Colon (tissue), 2 donors: ENCODE measurements at regions not wholly inside any gene's neighbourhood (a gene's known extent, or its start where the extent isn't known, plus 50 kb on each side); places are given as distances from the start of the nearest gene placed in this dataset.

ENCODE experiments used
- FAIRE-seq: peaks from 2 replicates; lab custom pipeline; 2012; peaks lifted over from hg19 to GRCh38; lab: Jason Lieb, UNC
- donor health status: control.
- donor health status: control.

DNA sequence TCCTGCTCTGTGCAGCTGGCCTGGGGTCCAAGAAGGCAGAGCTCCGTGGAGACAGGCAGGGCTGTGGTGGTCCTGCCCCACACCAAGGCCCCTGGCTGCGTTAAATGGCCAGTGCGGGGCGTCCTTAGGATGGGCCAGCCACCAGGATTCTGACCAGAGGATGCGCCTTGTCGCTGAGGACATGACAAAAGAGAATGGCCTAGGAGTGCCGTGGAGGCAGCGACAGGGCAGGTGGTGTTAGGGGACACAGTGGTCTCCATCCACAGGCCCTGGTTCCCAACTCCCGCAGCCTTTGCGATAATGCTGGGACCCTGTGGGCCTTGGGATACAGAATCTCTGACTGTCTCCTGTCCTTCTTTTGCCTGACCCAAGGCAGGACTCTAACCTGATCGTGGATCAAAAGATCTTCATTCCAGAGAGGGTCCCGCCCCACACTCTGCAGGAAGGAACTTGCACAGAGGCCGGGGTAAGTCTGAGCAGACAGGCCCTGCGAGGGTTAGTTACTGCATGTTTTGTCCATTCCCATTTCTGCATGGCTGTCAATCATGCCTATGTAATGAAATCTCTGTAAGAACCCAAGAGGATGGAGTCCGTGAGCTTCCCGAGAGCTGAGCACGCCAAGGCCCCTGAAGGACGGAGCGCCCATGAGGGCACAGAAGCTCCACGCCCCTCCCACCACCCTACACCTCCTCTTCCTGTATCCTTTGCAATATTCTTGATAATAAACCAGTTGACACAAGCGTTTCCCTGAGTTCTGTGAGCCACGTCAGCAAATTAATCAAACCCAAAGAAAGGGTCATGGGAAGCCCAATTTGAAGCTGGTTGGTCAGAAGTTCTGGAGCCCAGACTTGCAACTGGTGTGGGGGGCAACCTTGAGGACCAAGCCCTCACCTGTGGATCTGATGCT, 251.5 kb upstream of the SALL3 start:
- FAIRE-seq = no peak

DNA sequence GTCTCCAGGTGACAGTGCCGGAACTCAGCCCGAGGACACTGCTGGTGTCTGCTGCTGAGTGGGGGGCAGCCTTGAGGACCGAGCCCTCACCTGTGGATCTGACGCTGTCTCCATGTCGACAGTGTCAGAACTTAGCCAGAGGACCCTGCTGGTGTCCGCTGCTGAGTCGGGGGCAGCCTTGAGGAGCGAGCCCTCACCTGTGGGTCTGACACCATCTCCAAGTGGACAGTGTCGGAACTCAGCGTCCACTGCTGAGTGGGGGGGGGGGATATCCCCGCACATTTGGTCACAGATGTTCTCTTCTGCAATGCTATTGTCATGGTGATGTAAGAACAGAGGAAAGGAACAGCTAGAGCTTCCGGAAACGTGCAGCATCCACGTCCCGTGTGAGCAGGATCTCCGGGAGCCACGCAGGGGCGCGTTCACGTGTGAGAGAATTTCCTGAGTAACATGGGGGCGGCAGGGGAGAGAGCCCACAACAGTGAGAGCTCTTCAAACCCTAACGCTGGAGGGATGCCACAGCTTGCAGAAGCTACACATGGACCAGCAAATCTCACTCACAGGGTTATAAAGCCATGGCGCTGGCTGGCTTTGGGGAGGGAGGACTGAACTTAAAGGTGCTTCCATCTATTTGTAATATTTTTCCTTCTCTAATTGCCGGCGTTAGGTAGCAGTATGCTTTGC, 250.7 kb upstream of the SALL3 start:
- no peak for FAIRE-seq

DNA sequence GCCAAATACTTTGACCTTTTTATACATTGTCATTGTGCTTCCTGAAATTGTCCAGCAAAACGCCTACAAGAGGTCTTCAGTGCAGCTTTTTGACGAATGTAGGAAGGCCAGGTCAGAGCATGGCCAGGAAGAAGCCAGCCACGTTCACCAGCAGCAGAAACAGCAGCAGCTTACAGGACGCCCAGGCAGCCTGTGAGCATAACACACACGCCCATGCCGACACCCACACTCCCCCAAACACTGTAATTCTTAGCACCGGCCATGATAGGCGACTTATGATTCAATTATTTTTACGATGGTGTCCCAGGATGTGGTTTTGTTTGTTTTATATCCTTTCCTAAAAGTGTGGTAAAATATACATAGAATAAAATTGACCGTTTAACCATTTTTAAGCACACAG, 249.1 kb upstream of the SALL3 start:
- FAIRE-seq = no peak

DNA sequence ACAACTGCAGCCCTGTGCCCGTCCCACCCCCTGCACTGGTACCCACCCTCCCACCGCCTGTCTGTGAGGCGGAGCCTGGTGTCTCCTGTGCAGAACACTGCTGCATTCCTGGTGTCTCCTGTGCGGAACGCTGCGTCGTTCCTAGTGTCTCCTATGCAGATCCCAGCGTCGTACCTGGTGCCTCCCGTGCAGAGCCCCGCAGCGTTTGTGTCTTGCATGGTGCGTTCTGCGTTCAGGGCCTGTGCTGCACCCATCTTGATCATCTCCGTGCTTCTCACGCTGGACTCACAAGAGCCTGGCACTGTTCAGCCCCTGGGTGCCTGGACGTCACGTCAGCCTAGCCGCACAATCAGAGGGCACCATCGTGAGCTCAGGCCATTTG, 248.6 kb upstream of the SALL3 start:
- no peak for FAIRE-seq

DNA sequence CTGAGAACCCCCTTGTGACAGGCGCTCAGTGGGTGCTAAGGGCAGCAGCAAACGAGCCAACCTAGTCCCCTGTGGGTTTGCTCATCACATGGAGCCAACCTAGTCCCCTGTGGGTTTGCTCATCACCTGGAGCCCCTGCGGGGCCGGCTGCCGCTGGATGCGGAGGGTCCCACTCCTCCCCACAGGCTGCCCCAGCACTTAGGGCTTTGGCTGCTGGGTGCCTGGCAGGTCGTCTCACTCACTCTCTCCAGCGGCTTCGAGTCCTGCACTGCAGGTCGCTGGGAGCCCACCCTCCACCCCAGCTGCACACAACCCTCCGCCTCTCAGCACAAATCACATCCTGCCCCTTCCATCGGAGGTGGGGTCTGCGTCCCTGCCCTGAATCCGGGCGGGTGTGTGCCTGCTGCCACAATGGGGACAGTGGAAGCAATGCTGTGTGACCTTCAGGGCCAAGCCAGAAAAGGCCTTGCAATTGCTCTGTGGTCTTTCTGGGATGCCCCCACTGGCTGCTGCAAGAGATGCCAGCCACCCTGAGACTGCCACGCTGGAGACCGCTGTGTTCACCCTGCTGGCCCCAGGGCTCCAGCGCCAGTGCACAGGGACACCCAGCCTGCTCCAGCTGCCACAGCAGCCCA, 248.1 kb upstream of the SALL3 start:
- FAIRE-seq = no peak

DNA sequence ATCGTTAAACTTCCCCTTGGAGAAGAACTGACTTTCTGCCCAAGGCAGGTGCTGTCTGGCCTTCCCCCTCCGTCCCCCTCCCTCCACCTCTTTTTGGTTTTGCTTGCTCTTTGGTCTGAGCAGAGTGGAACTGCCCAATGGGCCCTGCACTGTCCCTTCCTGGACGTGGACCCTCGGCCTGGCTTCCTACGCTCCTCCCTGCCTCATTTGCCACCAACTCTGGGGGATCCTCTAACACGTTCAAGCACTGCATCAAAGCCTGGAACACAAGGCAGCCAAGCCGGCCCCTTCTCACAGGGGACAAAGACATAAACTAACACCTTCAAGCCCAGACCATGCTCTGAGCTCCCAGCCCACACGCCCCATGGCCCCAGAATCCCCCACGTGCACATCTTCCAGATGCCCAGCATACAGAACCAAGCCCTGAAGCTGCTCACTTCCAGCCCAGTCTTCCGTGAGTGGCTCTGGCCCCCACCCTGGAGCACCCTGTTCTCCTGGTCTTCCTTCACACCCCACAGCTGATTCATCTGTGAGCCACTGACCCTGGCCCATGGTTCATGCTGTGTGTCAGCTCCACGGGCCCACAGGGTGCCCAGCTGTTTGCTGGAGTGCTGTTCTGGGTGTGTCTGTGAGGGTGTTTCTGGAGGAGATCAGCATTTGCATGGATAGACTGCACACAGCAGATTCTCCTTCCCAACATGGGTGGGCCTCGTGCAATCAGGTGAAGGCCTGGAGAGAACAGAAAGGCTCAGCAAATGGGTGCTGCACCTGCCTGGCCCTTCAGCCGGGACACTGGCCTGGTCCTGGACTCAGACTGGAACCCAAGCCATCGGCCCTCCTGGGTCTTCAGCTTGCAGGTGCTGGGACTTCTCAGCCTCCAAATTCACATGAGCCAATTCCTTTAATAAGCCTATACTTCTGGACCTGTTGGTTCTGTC, 247.1 kb upstream of the SALL3 start:
- no peak for FAIRE-seq

DNA sequence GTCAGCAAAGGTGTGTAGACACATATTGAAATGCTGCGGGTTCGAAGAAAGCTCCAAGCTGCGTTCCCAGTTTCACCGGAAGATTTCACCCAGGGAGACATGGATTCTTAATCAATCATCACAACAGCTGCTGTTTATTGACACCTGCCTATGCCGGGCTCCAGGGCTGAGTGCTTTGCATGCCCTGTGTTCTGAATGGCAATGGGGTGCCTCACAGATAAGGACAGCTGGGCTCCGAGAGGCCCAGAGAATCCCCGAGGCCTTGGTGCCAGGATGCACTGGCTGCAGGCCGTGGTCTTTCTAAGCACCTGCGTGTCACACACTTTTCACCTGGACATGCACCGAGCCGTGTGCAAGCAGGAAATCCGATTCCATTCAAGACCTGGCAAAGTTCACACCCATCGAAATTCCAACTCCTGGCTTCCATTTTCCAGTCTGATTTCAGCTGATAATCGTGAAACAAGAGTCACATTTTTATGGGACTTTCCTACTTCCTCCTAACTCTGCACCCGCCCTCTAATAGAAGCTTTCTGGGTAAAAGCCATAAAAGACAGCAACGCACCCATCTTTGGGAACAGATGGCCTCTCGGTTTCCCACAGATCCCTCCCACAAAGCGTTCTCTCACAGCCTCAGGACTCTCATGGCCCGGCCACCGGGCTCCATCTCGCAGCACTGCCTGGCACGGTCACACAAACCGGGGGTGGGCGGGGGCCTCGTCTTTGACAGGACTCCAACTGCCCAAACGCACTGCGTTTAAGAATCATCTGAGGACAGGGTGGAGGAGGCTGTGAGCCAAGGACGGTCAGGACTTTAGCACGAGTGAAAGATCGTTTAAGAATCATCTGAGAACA, 245.6 kb upstream of the SALL3 start:
- FAIRE-seq = no peak

DNA sequence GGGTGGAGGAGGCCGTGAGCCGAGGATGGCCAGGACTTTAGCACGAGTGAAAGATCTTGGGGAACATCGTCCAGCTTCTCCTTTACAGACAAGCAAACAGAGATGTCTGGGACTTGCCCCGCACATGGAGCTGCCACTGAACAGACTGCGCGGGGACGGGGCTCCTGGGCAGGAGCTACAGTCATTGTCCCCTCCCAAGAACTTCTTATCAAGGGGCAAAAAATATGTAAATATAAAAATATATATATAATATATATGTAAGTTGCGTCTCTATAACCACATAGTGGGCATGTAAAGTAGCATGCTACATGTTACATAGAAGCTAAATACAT, 245.0 kb upstream of the SALL3 start:
- no peak for FAIRE-seq

DNA sequence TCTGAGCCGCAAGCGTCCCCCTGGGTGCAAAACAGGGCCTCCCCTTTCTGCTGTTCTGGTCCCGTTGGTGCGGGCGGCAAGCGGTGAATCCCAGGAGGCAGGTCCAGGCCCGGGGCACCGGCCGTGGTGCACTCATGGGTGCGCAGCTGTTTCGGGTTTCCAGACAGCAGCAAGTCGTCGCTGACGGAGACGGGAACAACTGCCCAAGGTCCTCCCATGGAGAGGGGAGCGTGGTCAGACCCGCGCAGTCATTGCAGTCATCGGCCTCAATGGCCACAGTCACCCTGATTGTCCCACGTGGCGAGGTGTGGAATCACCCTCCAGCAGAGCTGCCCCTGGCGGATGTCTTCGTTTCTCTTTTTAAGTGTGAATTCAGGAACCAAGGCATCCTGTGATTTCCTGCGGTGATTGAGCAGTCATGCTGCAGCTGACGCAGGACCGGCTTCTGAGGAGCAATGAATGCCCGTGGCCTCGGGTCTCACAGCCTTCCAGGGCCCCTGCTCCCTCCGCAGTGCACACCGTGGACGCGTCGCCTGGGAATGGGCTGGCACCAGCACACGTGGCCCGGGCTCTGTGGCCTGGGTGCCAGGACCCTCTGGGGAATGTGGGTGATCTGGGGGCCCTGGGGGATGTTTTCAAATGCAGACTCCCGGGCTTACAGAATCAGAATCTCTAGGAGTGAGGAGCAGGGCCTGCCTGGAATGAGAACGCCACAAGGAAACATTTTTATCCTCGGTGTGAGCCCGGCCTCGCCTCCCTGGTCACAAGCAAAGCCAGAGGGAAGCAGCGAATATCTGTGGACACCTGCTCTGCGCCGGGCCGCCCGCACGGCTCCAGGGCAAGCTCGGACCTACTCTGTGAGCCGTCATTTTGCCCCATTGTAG, 244.2 kb upstream of the SALL3 start:
- no peak for FAIRE-seq

DNA sequence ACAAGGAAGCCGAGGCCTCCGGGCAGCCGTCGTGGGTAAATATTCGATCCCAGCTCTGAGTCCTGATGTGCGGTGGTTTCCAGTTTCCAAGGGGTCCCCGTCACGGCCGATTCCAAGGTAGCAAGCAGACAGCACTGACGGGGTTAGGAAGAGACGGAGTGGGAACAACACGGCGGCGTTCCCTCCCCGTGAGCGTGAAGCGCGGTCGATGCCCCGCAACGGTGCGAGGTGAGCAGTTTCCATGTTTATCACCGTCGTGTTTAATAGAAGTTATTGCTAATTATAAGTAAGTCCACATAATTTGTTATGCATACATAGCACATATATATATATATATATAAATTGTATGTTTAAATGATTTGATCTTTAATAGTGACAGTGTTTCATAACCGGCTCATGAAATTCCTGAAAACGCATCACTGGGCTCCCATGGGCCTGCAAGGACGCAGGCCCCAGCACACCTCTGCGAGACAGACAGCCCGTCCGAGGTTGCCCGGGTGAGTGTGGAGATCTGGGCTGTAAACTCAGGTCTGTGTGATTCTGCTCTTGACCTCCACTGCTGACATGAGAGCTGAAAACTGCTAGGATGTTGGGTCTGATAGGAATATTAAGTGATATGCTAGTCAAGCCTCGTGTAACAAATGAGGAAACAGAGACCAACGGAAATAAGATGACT, 243.5 kb upstream of the SALL3 start:
- no peak for FAIRE-seq

DNA sequence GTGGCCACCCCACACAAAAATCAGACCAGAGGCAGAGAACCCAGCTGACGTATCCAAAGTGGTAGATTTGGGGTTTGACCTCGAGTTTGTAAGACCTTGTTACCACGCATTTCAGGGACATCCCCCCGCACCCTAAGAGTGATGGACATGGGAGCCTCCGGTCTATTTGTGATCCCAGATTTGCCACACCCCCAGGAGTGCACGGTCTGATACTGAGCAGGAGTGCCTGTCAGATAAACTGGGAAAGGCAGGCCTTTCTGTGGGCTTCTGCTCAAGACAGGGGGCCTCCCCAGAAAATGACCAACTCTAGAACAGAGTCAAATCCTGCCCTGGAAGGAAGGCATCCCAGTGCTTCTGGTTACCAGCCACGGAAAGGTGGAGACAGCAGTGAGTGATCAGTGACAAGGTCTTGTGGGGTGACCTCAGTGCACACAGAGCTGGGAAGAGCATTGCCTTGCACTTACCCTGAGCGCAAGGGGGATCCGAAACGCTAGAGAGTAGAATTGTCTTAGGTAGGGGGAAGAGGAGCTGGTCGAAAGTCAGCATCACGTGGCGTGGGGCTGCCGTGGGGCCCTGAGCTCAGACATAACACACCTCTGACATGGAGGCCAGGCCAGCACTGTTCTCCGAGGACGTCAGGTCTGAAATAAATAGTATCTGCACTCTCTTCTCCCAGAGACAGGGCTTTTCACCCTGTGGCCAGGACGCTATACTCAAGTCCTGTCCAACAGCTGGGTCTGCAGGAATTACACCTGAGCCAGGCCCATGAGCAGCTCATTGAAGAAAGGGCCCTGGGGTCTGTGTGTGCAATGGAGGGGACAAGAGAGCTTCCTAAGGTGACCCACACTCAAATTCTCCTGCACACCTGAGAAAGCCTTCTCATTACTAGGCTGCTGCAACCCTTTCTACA, 242.4 kb upstream of the SALL3 start:
- no peak for FAIRE-seq

DNA sequence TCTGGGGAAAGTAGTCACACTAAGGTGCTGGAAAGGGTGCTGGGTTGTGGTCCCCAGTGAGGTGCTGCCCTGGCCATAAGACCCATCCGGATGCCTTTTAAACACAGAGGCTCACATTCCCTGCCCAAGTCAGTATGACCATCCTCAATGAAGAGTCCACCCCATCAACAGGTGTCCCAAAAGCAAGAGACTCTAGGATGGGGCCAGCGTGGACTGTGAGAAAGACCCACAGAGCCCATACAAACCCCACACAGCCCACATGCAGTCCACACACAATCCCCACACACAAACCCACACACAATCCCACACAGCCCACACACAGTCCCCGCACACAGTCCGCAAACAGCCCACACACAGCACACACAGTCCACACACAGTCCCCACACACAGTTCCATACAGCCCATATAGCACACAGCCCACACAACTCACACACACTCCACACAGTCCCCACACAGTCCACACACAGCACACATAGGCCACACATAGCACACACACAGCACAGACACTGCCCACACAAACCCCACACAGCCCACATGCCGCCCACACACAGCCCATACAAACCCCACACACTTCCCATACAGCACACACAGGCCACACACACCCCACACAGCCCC, 241.4 kb upstream of the SALL3 start:
- no peak for FAIRE-seq

DNA sequence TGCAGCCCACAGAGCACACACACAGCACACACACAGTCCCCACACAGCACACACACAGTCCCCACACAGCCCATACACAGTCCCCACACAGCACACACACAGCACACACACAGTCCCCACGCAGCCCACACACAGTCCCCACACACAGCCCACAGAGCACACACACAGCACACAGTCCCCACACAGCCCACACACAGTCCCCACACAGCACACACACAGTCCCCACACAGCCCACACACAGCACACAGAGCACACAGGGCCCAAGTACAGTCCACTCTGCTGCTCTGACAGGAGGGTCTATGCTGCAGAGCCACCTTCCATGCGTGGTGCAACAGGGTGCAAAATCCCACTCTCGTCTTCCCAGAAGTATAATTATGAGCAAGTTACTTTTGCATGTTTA, 240.5 kb upstream of the SALL3 start:
- FAIRE-seq = no peak

DNA sequence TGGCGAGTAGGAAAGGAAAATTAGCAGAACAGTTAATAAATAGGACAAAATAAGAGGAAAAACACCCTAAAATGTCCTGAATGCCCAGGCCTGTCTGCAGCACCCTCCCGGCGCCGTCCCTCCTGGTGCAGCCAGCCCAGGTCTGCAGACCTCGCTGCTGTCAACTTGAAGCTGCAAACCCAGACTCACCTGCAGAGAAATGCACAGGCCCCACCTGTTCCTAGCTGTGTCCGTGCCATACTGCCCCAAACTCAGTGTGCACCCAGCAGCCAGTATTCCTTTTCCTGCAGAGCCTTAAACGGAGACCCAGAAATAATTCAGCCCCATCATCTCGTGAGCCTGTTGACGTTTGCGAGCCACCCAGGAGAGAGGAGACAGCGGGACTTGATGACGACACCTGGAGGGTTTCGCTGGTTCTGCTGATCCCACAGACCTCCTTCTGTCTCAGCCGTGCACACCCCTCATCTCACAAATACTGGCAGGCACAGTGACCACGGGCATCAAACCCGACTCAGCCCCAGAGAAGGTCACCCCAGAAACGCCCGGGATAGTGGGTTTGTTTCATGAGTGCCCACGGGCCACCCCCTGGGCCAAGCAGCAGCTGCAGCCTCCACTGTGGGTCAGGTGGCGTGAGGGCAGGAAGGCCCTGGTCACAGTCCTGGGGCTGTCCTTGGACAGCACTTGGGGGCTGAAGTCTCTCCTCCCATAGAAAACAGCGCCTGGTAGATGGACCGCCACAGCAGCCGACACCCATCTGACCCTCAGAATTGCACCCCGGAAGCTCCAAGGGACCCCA, 239.5 kb upstream of the SALL3 start:
- no peak for FAIRE-seq

DNA sequence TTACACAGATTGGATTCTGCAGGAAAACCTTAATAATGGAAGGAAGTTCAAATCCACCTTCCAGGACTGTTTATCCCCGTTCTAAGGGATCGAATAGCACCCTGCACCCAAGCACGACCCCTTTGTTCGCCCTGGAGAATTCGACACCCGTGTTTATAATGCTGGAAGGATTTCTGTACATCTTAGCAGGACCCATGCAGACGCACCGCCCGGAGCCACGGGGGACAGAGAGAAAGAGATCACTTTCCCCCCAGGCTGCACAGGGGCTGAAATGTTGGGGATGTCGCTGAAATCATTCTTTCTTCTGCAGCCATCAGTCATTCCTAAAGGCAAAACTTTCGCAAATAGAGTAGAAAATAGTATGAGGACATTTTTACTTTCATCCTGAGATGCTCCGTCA, 238.7 kb upstream of the SALL3 start:
- no peak for FAIRE-seq

DNA sequence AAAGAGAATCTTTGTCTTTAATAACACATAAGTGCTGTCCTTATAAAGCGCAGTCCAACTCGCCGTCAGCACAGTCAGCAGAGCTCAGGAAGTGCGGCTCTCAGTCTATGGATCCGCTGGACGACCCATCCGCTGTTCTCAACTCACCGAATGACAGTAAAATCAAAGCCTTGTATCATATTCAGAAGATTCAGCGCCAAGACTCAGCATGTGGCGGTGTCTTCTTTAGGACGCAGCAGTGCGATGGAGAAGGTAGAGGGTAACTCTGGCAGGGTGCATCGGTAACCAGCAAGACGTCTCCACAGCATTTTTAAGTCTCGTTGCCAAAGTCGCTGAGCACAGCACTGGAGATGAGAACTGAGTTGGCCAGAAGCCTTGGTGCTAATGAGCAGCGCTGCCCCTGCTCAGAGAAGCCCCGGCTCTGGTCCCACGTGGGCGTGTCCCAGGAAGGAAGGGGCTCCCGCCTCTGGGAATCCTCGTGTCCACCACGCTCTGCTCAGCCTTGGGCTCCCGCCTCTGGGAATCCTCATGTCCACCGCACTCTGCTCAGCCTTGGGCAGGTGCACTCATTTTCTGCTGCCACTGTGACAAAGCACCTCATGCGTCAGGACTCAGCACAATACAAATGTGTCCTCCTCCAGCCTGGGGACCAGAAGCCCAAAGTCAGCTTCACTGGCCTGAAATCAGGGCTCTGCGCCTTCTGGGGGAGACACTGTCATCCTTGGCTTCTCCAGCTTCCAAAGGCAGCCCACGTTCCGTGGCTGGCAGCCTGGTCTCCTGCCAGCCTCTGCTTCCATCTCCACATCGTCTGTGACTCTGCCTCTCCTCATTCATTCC, 238.0 kb upstream of the SALL3 start:
- FAIRE-seq = no peak
